ENCODE measurements at regions not wholly inside any gene's neighbourhood (a gene's known extent, or its start where the extent isn't known, plus 50 kb on each side); places are given as distances from the start of the nearest gene placed in this dataset.

- Histone ChIP-seq H2BK12ac (ENCODE audit: low read depth, low read length) (no peak overlapping the region), H3K9ac (replicated peaks in 1 of 4; ENCODE audit: extremely low read depth in 1 of 4, low read depth in 3 of 4, low read length in 3 of 4) (no peak overlapping the region), H2BK20ac (ENCODE audit: low read length) (no peak overlapping the region), H3K23ac (ENCODE audit: insufficient read length) (no peak overlapping the region), H3K14ac (ENCODE audit: insufficient read length) (no peak overlapping the region), H4K91ac (replicated peaks; ENCODE audit: insufficient read length, low read length) (no peak overlapping the region), H3K79me1 (ENCODE audit: low read depth, low read length) (no peaks in the 10 kb centered on the region), H2BK5ac (ENCODE audit: low read depth, low read length) (no peak overlapping the region), H2BK120ac (replicated peaks; ENCODE audit: low read depth, low read length) (no peak overlapping the region), H2BK15ac (ENCODE audit: low read length) (no peak overlapping the region), H4K8ac (ENCODE audit: extremely low read depth, insufficient read depth, low read length) (no peak overlapping the region), H3K18ac (ENCODE audit: extremely low read depth, low read length) (no peak overlapping the region), H4K5ac (ENCODE audit: insufficient read length, low read depth, low read length) (no peak overlapping the region), H3K27me3 (replicated peaks in 1 of 4; ENCODE audit: control insufficient read depth in 3 of 4, extremely low read depth in 1 of 4, insufficient read depth in 3 of 4, low read length in 3 of 4) (peaks cover 0 to 32% (median 18%) of the 10 kb centered on the region in 4 experiments; a peak in 5 of 7 replicates), H3K9me3 (ENCODE audit: insufficient read depth in 2 of 2, low read depth in 1 of 2, low read length in 1 of 2) (no peaks in the 10 kb centered on the region), H3K79me2 (ENCODE audit: control insufficient read depth in 1 of 2, insufficient read depth in 2 of 2, low read length in 2 of 2) (no peaks in the 10 kb centered on the region), H3K23me2 (ENCODE audit: low read depth, low read length) (peaks cover 2% of the 10 kb centered on the region; the same call in 1 of the 2 replicates), H3K4me2 (ENCODE audit: insufficient read depth in 1 of 2, low read depth in 2 of 2, low read length in 2 of 2) (no peak overlapping the region), H2AK5ac (ENCODE audit: low read depth, low read length) (no peak overlapping the region), H3K36me3 (ENCODE audit: control insufficient read depth in 2 of 4, insufficient read depth in 4 of 4, low read length in 3 of 4) (no peaks in the 10 kb centered on the region), H4K20me1 (replicated peaks in 1 of 2; ENCODE audit: control insufficient read depth in 1 of 2, insufficient read depth in 2 of 2, low read length in 2 of 2) (peaks cover 0 to 4% of the 10 kb centered on the region in 2 experiments), H3K27ac (ENCODE audit: low read depth, low read length) (no peak overlapping the region), H3K4me1 (replicated peaks in 1 of 4; ENCODE audit: control insufficient read depth in 3 of 4, insufficient read depth in 4 of 4, low read length in 3 of 4) (peaks cover 4 to 7% (median 4%) of the 10 kb centered on the region in 4 experiments; a peak in 6 of 7 replicates), H3K56ac (replicated peaks; ENCODE audit: insufficient read length, low read depth, low read length) (no peak overlapping the region), H3K4ac (replicated peaks; ENCODE audit: insufficient read length, low read depth, low read length) (no peak overlapping the region), H3K4me3 (ENCODE audit: extremely low read depth in 1 of 4, insufficient read depth in 2 of 4, low read depth in 3 of 4, low read length in 4 of 4) (no peak overlapping the region), H2AFZ (ENCODE audit: low read length) (no peak overlapping the region)
- WGBS, 2 experiments (ENCODE audit: extremely low coverage in 1 of 2, insufficient coverage in 1 of 2, insufficient read length in 1 of 2, insufficient replicate concordance in 2 of 2, low coverage in 1 of 2, low lambda C conversion rate in 2 of 2, missing lambda C conversion rate in 1 of 2): 90% methylated on average over 11 of the region's 15 CpGs; no CpG with 5 or more reads in 1 of the 2 experiments
- no peak for FAIRE-seq
- DNase-seq (ENCODE audit: low read depth in 1 of 2, low spot score in 2 of 2): no peak
- POLR2A ChIA-PET (ENCODE audit: partially characterized antibody): interaction anchor here (1.2 kb wide), 1 partner anchor 63 kb away, joined by 3 read pairs; no protein-coding TSS in a partner anchor
- CTCF ChIA-PET (ENCODE audit: partially characterized antibody): interaction anchor here (0.5 to 8.7 kb wide), 51 partner anchors 9 to 655 kb away, joined by 3 to 106 read pairs (median 4); partner anchors contain the start of gene ASAP2
- TF ChIP-seq CBX5 (IDR thresholded peaks at IDR 0.05; ENCODE audit: low read depth, low read length) (no peak), ASH2L (IDR thresholded peaks at IDR 0.05; ENCODE audit: low read length) (no peak)
These were observed 64.7 kb upstream of the ASAP2 start for GRCh38 chr2:9141706-9142460.

All from H1 (cell line).